NCI-H82 treated with DMSO at 0.1 percent for 48 hours (cell line): ENCODE measurements at regions not wholly inside any gene's neighbourhood (a gene's known extent, or its start where the extent isn't known, plus 50 kb on each side); places are given as distances from the start of the nearest gene placed in this dataset.

Experiments
- DNase-seq: peaks from one replicate; lab custom pipeline; 2025; ENCODE audit not compliant: unreplicated experiment; lab: John Stamatoyannopoulos, UW

GRCh38 chr5:124922255-124922975 lies 176.0 kb upstream of the ZNF608 start:
- DNase-seq, result peak; percentile 83

DNA sequence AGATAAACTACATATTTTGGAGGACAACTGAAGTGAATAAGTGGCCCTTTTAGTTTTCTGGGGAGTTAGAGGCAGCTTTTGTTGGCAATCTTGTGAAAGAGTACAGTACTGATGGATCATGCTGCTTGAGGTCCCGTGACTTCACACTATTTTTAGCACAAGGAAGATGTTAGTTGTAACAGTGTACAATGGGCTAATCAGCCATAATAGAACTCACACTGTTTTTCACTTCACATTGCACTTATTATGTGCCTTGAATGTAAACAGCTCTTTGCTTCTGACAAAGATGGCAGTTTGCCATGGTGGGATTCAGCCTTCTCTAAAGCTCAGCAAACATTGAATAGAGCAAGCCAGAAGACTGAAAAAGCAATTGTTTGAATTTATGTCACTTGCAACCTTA lies 176.7 kb upstream of the ZNF608 start:
- DNase-seq, result no peak

DNA sequence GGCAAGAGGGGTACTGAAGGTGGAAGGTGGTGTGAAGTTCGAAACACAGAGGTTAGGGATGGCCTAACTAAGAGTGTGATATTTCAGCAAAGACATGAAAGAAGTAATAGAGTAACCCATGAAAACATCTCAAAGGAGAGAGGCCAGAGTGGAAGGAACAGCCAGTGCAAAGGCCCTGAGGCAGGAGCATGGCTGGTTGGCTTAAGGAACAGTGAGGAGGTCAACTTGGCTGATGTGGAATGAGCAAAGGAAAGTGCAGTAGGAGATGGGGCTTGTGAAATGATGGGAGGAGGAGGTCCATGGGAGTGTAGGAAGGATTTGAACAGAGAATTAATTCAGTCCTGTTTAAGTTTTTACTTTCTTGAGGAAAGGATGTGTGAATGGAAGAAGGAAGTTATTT lies 178.3 kb upstream of the ZNF608 start:
- DNase-seq, result no peak

- DNase-seq, result no peak
Measured at GRCh38 chr5:124927735-124928134, 181.3 kb upstream of the ZNF608 start.

DNA sequence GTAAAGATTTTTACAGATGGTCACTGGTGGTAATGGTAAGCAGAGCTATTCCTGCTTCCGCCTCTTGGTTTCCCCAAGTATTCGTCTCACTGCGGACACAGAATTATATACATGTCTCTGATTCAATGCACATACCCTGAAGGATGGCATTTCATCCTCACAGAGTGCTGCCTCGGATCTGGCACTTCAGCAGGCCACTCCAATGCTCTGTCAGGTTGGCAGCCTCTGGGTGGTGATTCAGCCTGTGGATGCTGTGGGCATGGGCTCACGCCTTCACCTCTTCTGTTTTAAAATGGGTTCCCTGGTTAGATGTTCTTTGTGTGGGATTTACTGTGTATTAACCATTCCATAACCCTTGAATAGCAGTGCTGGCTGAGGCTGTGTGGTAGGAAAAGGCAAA lies 182.6 kb upstream of the ZNF608 start:
- no peak for DNase-seq

DNA sequence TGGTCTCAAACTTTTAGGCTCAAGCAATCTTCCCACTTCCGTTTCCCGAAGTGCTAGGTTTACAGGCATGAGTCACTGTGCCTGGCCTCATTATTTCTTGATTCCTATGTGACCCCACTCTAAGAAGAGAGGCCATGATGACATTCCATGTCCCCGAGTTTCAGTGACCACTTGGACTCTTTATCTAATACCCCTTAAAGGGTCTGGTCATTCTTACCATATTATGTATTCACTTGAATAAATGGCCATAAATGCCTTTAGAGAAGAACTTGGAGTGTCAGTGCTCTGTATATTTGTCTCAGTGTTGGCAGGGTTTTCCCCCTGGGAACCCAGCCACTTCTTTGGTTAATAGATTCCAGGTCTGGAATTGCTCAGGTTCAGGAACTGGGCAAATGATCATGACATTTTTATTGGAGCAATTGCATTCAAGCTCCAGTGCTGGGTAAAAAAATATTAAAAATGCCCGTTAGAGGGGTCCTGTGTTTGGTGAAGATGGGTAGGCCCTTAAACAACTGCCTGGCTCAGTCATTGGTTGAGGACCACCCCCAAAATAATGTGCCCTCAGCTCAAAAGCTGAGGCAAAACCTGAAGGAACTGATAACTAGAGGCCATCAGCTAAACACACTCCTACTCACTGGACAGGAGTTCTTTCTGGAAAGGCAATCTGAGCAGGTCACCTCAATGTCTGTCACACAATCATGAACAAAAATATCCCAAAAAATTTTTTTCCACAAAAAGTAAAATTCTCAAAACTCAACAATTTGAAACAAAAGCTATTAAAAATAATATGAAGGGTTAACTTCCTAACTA lies 186.6 kb upstream of the ZNF608 start:
- no peak for DNase-seq

- DNase-seq, result no peak
Measured at GRCh38 chr5:124935065-124935464, 188.6 kb upstream of the ZNF608 start.

- no peak for DNase-seq
Measured at GRCh38 chr5:124936626-124936933, 190.1 kb upstream of the ZNF608 start.

GRCh38 chr5:124941051-124942049 lies 194.9 kb upstream of the ZNF608 start:
- DNase-seq, result no peak

DNA sequence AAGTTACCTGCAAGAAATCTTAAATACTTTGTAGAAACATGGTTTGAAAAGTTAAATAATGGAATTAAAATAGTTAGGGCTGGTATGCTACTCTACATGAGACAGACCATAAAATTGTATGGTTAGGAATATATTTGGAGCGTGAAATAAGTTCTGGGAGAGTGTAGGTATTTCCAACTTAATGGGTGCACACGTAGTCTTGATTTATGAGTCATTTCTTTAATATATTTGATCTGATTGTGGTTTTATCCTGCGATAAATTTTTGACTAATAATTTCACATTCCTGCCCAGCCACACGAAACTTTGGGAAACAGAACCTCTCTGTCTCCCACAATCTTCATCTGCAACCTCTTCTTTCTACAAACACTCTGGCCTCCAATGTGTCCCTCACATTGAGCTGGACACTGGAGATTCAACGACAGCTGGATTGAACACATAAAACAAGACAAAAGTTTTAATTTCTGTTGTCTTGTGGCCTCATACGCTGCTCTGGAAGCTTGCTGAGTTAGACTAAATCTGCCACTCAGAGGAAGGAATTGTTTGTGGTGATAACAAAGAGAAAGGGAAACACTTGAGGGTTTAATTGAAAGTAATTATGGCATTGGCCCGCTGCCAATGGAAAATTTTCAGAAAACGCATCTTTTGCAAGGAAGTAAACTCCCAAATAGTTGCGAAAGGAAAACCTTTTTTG lies 201.8 kb upstream of the ZNF608 start:
- DNase-seq, result no peak

GRCh38 chr5:124948754-124949275 lies 202.4 kb upstream of the ZNF608 start:
- DNase-seq, result no peak

GRCh38 chr5:124949862-124950261 lies 203.4 kb upstream of the ZNF608 start:
- no peak for DNase-seq

DNA sequence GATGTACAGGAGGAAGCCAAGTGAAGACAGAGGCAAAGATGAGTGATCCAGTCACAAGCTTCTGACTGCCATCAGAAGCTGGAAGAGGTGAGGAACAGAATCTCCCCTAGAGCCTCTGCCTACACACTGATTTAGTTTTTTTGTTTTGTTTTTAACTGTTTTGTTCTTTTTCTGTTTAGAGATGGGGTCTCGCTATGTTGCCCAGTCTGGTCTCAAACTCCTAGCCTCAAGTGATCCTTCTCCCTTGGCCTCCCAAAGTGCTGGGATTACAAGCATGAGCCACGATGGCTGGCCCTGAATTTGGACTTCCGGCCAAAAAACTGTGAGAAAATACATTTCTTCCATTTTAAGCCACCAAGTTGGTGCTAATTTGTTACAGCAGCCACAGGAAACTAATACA lies 204.7 kb upstream of the ZNF608 start:
- DNase-seq, result no peak

DNA sequence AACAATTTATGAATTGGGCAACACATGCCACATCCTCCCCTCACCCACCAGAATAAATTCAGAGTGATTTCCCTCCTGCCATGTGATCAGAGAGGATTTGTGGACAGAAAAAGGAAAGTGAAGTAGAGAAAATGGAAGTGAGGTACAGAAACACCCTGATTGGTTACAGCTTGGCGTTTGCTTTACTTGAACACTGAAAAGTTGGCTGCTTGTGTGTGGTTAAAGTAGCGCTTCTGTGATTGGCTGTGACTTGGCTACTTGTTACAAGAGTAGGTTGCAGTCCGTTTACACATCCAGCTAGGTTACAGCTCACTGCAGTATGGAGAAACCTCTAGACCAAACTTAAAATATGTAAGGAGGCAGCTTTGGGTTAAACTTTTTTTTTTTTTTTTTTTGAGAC lies 205.2 kb upstream of the ZNF608 start:
- no peak for DNase-seq

GRCh38 chr5:124952079-124952478 lies 205.6 kb upstream of the ZNF608 start:
- DNase-seq, result no peak

GRCh38 chr5:124952566-124952965 lies 206.1 kb upstream of the ZNF608 start:
- no peak for DNase-seq

- no peak for DNase-seq
Measured at GRCh38 chr5:124954784-124955183, 208.3 kb upstream of the ZNF608 start.

- DNase-seq, result no peak
Measured at GRCh38 chr5:124956471-124957029, 210.1 kb upstream of the ZNF608 start.

GRCh38 chr5:124957063-124957462 lies 210.6 kb upstream of the ZNF608 start:
- DNase-seq, result no peak

GRCh38 chr5:124960266-124960665 lies 213.8 kb upstream of the ZNF608 start:
- no peak for DNase-seq
